ENCODE measurements at regions not wholly inside any gene's neighbourhood (a gene's known extent, or its start where the extent isn't known, plus 50 kb on each side); places are given as distances from the start of the nearest gene placed in this dataset.

GRCh38 chr2:128374001-128374710 is 55.5 kb upstream of the HS6ST1 start:
- H3K9ac ChIP-seq = no peak overlapping the region
- no peak for TF ChIP-seq Cebpa-rat (IDR thresholded peaks at IDR 0.05)

GRCh38 chr2:128374711-128375413 is 56.2 kb upstream of the HS6ST1 start:
- Histone ChIP-seq H3K9me3 (no peaks in the 10 kb centered on the region), H3K27ac (no peak overlapping the region), H3K4me2 (no peak overlapping the region), H3K36me3 (no peaks in the 10 kb centered on the region), H3K9ac (no peak overlapping the region), H4K20me1 (no peaks in the 10 kb centered on the region), H3K4me3 (no peak overlapping the region), H3K4me1 (peaks cover 14% of the 10 kb centered on the region), H3K27me3 (0 out of 2 replicates have a peak, but pooled peaks cover 6% of the 10 kb centered on the region)
- no peak for TF ChIP-seq Cebpa-rat (IDR thresholded peaks at IDR 0.05)

More at GRCh38 chr2:128374001-128374710, 55.5 kb upstream of the HS6ST1 start:
- Histone ChIP-seq H3K9me3 (no peaks in the 10 kb centered on the region), H3K27me3 (0 out of 2 replicates have a peak, but pooled peaks cover 6% of the 10 kb centered on the region), H4K20me1 (no peaks in the 10 kb centered on the region), H3K4me2 (no peak overlapping the region), H3K4me3 (no peak overlapping the region), H3K36me3 (no peaks in the 10 kb centered on the region), H3K4me1 (peaks cover 14% of the 10 kb centered on the region), H3K27ac (no peak overlapping the region)

GRCh38 chr2:128375454-128375853 is 56.8 kb upstream of the HS6ST1 start:
- Histone ChIP-seq H4K20me1 (no peaks in the 10 kb centered on the region), H3K27ac (no peak overlapping the region), H3K4me1 (peaks cover 14% of the 10 kb centered on the region), H3K4me2 (no peak overlapping the region), H3K36me3 (no peaks in the 10 kb centered on the region), H3K4me3 (no peak overlapping the region), H3K9ac (no peak overlapping the region), H3K9me3 (no peaks in the 10 kb centered on the region), H3K27me3 (0 out of 2 replicates have a peak, but pooled peaks cover 6% of the 10 kb centered on the region)
- TF ChIP-seq Cebpa-rat (IDR thresholded peaks at IDR 0.05) = no peak

GRCh38 chr2:128376241-128377041 is 57.8 kb upstream of the HS6ST1 start:
- no peaks in the 10 kb centered on the region for H4K20me1 ChIP-seq
- peaks cover 24% of the 10 kb centered on the region for H3K4me1 ChIP-seq
- H3K4me3 ChIP-seq = no peak overlapping the region
- no peak overlapping the region for H3K27ac ChIP-seq
- H3K4me2 ChIP-seq = no peak overlapping the region
- H3K27me3 ChIP-seq = 0 out of 2 replicates have a peak, but pooled peaks cover 6% of the 10 kb centered on the region
- no peak overlapping the region for H3K9ac ChIP-seq
- no peaks in the 10 kb centered on the region for H3K36me3 ChIP-seq
- no peak for TF ChIP-seq Cebpa-rat (IDR thresholded peaks at IDR 0.05)
- no peaks in the 10 kb centered on the region for H3K9me3 ChIP-seq

GRCh38 chr2:128377071-128377910 is 58.6 kb upstream of the HS6ST1 start:
- H3K4me1 ChIP-seq = peaks cover 31% of the 10 kb centered on the region
- no peak overlapping the region for H3K9ac ChIP-seq
- H3K9me3 ChIP-seq = no peaks in the 10 kb centered on the region
- no peaks in the 10 kb centered on the region for H3K36me3 ChIP-seq
- H3K27me3 ChIP-seq = 0 out of 2 replicates have a peak, but pooled peaks cover 6% of the 10 kb centered on the region
- no peak overlapping the region for H3K4me3 ChIP-seq
- no peak overlapping the region for H3K27ac ChIP-seq
- peak overlapping the region; percentile 42 for H3K4me2 ChIP-seq
- H4K20me1 ChIP-seq = no peaks in the 10 kb centered on the region
- no peak for TF ChIP-seq Cebpa-rat (IDR thresholded peaks at IDR 0.05)

GRCh38 chr2:128378231-128379020 is 59.8 kb upstream of the HS6ST1 start:
- Histone ChIP-seq H3K27me3 (0 out of 2 replicates have a peak, but pooled peaks cover 6% of the 10 kb centered on the region), H3K4me2 (no peak overlapping the region), H3K4me3 (no peak overlapping the region), H3K9me3 (no peaks in the 10 kb centered on the region), H3K27ac (no peak overlapping the region), H4K20me1 (no peaks in the 10 kb centered on the region), H3K4me1 (peaks cover 26% of the 10 kb centered on the region), H3K36me3 (no peaks in the 10 kb centered on the region), H3K9ac (no peak overlapping the region)
- TF ChIP-seq Cebpa-rat (IDR thresholded peaks at IDR 0.05) = no peak

GRCh38 chr2:128379021-128380015 is 60.6 kb upstream of the HS6ST1 start:
- H3K36me3 ChIP-seq = no peaks in the 10 kb centered on the region
- no peak overlapping the region for H3K9ac ChIP-seq
- H3K4me3 ChIP-seq = no peak overlapping the region
- no peak overlapping the region for H3K4me2 ChIP-seq
- no peak for TF ChIP-seq Cebpa-rat (IDR thresholded peaks at IDR 0.05)
- peaks cover 26% of the 10 kb centered on the region for H3K4me1 ChIP-seq
- H3K27ac ChIP-seq = no peak overlapping the region
- H4K20me1 ChIP-seq = no peaks in the 10 kb centered on the region
- no peaks in the 10 kb centered on the region for H3K9me3 ChIP-seq
- 0 out of 2 replicates have a peak, but pooled peaks cover 3% of the 10 kb centered on the region for H3K27me3 ChIP-seq

Data from BLaER1 (cell line).